ENCODE measurements at regions not wholly inside any gene's neighbourhood (a gene's known extent, or its start where the extent isn't known, plus 50 kb on each side); places are given as distances from the start of the nearest gene placed in this dataset.

DNA sequence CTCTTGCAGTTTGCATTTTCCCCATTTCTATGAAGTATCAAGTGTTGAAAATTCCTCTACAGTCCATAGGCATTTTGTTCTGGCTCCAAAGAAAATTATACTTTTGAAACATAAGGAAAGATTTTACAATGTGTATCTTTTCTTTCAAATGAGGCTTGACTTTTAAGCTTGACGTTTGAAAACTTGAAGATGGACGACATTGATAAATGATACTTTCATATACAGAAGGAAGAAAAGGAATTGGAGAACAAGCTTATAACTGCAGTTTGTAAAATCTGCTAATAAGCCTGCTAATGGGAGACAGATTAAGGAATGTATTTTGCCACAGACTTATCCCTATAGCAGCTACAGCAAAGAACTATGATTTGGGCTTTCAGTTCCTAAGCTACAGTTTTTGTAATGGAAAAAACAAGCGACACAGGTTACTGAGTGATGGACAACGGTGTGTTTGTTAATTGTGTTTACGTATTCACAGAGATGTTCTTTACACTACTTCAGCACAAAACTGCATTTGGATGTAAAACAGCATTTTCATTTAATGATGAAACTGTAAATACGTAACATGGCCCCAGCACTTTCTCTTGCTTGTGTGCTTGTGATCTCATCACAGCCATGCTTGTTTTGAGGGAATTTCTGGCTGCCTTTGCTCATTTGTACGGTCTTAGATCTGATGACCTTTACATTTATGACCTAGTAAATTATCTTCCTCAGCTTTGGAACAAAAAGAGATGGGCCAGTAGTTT lies 83.2 kb upstream of the FAT1 start:
- intact Hi-C loops (cut with micrococcal nuclease; ENCODE audit: unreplicated experiment) (loop anchor here (5.0 kb wide), 1 partner anchor 40 kb away; no protein-coding TSS in a partner anchor), in situ Hi-C loops (cut with HindIII; ENCODE audit: extremely low pct_ligation_motif_present, low pct_unique_long_range_greater_than_20kb) (no loop called here)
- ChIA-PET CTCF (ENCODE audit: low intra/inter-chr PET ratio, low total read pairs) (no interaction called here), POLR2A (interaction anchor here (1.5 to 2.7 kb wide), 3 partner anchors 41 to 121 kb away, joined by 4 to 12 read pairs (median 4); no protein-coding TSS in a partner anchor)
- TF ChIP-seq ZNF136 (CRISPR knock-in tag; IDR thresholded peaks at IDR 0.05; ENCODE audit: low read depth) (no peak), ZNF138 (CRISPR knock-in tag; IDR thresholded peaks at IDR 0.05; ENCODE audit: low read depth) (no peak), POGZ (CRISPR knock-in tag; IDR thresholded peaks at IDR 0.05) (0 out of 2 replicates have a peak, but pooled peaks have one; percentile 21), ZBTB38 (CRISPR knock-in tag; IDR thresholded peaks at IDR 0.05) (peak; percentile 54; the same call in 1 of the 2 replicates)
- TF ChIP-seq, protein P1, sequence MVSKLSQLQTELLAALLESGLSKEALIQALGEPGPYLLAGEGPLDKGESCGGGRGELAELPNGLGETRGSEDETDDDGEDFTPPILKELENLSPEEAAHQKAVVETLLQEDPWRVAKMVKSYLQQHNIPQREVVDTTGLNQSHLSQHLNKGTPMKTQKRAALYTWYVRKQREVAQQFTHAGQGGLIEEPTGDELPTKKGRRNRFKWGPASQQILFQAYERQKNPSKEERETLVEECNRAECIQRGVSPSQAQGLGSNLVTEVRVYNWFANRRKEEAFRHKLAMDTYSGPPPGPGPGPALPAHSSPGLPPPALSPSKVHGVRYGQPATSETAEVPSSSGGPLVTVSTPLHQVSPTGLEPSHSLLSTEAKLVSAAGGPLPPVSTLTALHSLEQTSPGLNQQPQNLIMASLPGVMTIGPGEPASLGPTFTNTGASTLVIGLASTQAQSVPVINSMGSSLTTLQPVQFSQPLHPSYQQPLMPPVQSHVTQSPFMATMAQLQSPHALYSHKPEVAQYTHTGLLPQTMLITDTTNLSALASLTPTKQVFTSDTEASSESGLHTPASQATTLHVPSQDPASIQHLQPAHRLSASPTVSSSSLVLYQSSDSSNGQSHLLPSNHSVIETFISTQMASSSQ (IDR thresholded peaks at IDR 0.05; ENCODE audit: low read depth), result no peak
- TF ChIP-seq, protein P1 (CRISPR knock-in tag; IDR thresholded peaks at IDR 0.05; ENCODE audit: borderline replicate concordance), result 0 out of 2 replicates have a peak, but pooled peaks have one; percentile 29
- no peak for ATAC-seq
- no peak for DNase-seq (ENCODE audit: low spot score)
- Histone ChIP-seq H4K20me1 (ENCODE audit: insufficient read depth, low read length) (no peaks in the 10 kb centered on the region), H3K9me3 (ENCODE audit: low read length) (no peaks in the 10 kb centered on the region), H3K36me3 (replicated peaks in 1 of 2; ENCODE audit: control insufficient read depth in 1 of 2, insufficient read depth in 2 of 2, low read length in 2 of 2) (no peaks in the 10 kb centered on the region), H3K27me3 (ENCODE audit: control insufficient read depth in 1 of 2, insufficient read depth in 2 of 2, low read length in 2 of 2) (no peaks in the 10 kb centered on the region), H3K4me3 (replicated peaks in 1 of 3; ENCODE audit: insufficient read depth in 1 of 3, low read depth in 2 of 3, low read length in 3 of 3) (no peak overlapping the region), H3K27ac (ENCODE audit: extremely low read length, insufficient read depth, low read length) (peak overlapping the region; percentile 92), H3K79me2 (ENCODE audit: insufficient read depth, low read length) (no peaks in the 10 kb centered on the region), H3K4me1 (ENCODE audit: insufficient read depth, low read length) (peaks cover 63% of the 10 kb centered on the region), H3K4me2 (ENCODE audit: low read depth, low read length) (no peak overlapping the region), H2AFZ (ENCODE audit: low read length) (peak overlapping the region; percentile 84), H3K9ac (ENCODE audit: insufficient read depth, low read depth, low read length) (no peak overlapping the region)
- BruUV-seq (replicated peaks), result no TSS peak
- WGBS (ENCODE audit: low lambda C conversion rate), result 85% methylated on average over 7 of the region's 7 CpGs
- FAIRE-seq, result no peak
